Retinal pigment epithelial cell (primary cell): ENCODE measurements at regions not wholly inside any gene's neighbourhood (a gene's known extent, or its start where the extent isn't known, plus 50 kb on each side); places are given as distances from the start of the nearest gene placed in this dataset.

Experiments used
- DNase-seq: peaks from one replicate; pipeline ENCODE4 v3.0.0-alpha.2; 2010; ENCODE audit warnings: low read depth
- H3K4me3 ChIP-seq: 2 replicates; pipeline ENCODE4 v1.5.1; 2011; ENCODE audit warnings: mild to moderate bottlenecking, low read length, control low read depth, moderate library complexity
- CTCF ChIP-seq: conservative IDR thresholded peaks from 2 replicates; pipeline ENCODE4 v1.5.1; 2011; ENCODE audit warnings: low read depth, low read length, control low read depth, inconsistent platforms

GRCh38 chr12:66800046-66800445, 121.2 kb upstream of the GRIP1 start:
- no peak for DNase-seq
- no peak for TF ChIP-seq CTCF
- H3K4me3 ChIP-seq = no peak overlapping the region

DNA sequence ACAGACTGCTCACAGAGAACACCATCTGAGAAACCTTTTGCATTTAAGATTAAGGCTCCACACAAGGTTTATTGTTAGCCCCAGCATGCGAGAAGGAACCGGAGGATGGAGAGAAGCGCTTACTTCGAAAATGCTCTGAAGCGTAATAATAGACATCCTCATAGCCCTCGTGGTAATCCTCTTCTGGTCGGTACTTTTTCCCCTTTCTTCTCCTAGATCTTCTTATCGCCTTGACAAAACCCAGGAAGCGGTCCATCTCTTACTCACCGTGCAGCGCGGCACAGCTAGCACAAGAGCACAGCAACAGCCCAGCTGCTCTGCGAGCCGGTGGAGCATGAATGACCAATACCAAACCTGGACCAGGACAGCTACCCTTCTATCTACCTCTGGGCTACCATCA, 125.1 kb upstream of the GRIP1 start:
- peak overlapping the region; percentile 40 for H3K4me3 ChIP-seq
- TF ChIP-seq CTCF = no peak
- no peak for DNase-seq

DNA sequence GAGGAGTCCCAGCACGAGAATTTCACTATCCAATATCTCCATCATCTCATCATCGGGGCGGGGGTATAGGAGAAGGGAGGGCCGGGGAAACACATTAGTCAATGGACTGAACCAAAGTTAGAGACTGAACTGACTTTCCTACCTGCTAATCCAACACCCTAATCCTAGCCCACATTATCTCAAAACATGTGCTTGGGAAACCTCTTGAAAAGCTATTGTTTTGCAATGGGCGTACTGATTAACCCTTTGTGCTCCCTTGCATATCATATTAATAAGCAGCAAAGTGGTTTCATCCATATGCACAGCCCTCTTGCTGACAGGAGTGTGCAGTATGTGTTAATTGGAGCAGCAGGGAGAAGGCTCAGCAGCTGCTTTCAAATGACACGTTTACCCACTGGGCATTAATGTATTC, 125.7 kb upstream of the GRIP1 start:
- TF ChIP-seq CTCF = no peak
- H3K4me3 ChIP-seq = peak overlapping the region; percentile 40
- DNase-seq = no peak

DNA sequence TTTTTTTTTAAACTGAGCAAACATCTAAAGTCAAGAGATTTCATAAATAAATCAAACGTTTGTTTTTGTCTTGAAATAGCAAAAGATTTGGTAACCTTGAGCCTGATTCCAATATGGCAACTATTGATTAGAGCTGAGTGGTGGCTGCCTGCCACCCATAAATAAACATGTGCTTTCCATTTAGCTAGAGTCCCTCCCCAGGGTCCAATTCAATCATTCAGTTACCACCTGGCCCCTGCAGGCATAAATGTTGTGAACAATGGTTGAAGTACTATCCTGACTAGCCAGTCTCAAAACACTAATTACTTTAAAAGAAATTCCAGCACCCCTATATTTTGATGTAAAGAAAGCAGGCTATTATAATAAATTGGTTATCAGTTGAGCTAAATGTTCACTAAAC, 129.7 kb upstream of the GRIP1 start:
- TF ChIP-seq CTCF = no peak
- DNase-seq = no peak
- H3K4me3 ChIP-seq = no peak overlapping the region

- no peak overlapping the region for H3K4me3 ChIP-seq
- no peak for DNase-seq
- no peak for TF ChIP-seq CTCF
Observed at GRCh38 chr12:66813137-66813892, 134.4 kb upstream of the GRIP1 start.

DNA sequence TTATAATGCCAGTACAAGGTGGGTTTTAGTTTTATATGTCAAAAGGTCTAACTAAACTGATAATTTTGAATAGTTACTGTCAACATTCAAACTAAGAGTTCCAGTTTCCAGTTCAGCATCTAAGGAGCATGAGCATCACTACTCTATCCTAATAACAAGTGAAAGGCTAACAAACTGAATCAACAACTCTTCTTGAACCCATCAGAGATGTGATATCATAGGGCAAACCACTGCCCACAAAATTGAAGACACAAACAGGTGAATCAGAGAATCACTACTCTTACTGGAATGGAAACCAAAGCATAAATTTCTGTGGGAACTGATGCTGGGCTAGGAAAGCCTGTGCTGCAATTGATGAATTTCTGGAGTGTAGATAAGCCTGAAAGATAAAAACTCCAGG, 140.7 kb upstream of the GRIP1 start:
- DNase-seq = no peak
- no peak overlapping the region for H3K4me3 ChIP-seq
- TF ChIP-seq CTCF = no peak

DNA sequence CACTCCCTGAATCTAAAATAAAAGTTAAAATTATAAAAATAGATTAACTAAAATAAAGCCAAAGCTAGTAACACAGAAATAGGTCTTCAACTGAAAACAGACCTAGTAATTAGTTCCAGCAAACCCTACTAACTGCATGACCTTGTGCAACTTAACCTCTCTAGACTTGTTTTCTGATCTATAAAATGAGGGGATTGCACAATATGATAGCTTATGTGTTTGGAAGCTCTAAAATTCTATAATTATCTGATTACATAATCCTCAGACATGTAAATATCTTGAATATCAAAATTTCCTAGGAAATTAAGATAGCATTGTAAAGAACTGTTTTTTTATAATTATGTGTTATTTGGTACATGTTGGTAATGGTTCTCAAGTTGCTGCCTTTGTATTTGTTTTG, 144.1 kb upstream of the GRIP1 start:
- no peak for DNase-seq
- no peak for TF ChIP-seq CTCF
- H3K4me3 ChIP-seq = no peak overlapping the region
